ENCODE measurements at regions not wholly inside any gene's neighbourhood (a gene's known extent, or its start where the extent isn't known, plus 50 kb on each side); places are given as distances from the start of the nearest gene placed in this dataset.

GRCh38 chr17:69800870-69801269, 274.2 kb upstream of the KCNJ16 start:
- no peaks in the 10 kb centered on the region for H3K36me3 Mint-ChIP-seq (ENCODE audit: low read depth)
- H3K27me3 Mint-ChIP-seq (ENCODE audit: low read depth) = no peaks in the 10 kb centered on the region
- peaks cover 11% of the 10 kb centered on the region for H3K9me3 Mint-ChIP-seq
- H3K4me3 Mint-ChIP-seq = no peak overlapping the region
- no peaks in the 10 kb centered on the region for H3K4me1 Mint-ChIP-seq
- TF ChIP-seq CTCF (IDR thresholded peaks at IDR 0.05; ENCODE audit: unreplicated experiment in 3 of 3) = no peak
- no peak overlapping the region for H3K27ac Mint-ChIP-seq

GRCh38 chr17:69801368-69801767, 273.7 kb upstream of the KCNJ16 start:
- TF ChIP-seq CTCF (IDR thresholded peaks at IDR 0.05; ENCODE audit: unreplicated experiment in 3 of 3) = no peak
- Mint-ChIP-seq H3K27ac (no peak overlapping the region), H3K4me1 (no peaks in the 10 kb centered on the region)

GRCh38 chr17:69802045-69802740, 272.8 kb upstream of the KCNJ16 start:
- H3K9me3 Mint-ChIP-seq = peaks cover 11% of the 10 kb centered on the region
- H3K36me3 Mint-ChIP-seq (ENCODE audit: low read depth) = no peaks in the 10 kb centered on the region
- H3K4me1 Mint-ChIP-seq = no peaks in the 10 kb centered on the region
- H3K27me3 Mint-ChIP-seq (ENCODE audit: low read depth) = no peaks in the 10 kb centered on the region
- no peak overlapping the region for H3K4me3 Mint-ChIP-seq
- TF ChIP-seq CTCF (IDR thresholded peaks at IDR 0.05; ENCODE audit: unreplicated experiment in 3 of 3) = no peak
- no peak overlapping the region for H3K27ac Mint-ChIP-seq

More at GRCh38 chr17:69801368-69801767, 273.7 kb upstream of the KCNJ16 start:
- Mint-ChIP-seq H3K4me3 (no peak overlapping the region), H3K36me3 (ENCODE audit: low read depth) (no peaks in the 10 kb centered on the region), H3K9me3 (peaks cover 11% of the 10 kb centered on the region), H3K27me3 (ENCODE audit: low read depth) (no peaks in the 10 kb centered on the region)

- H3K27ac Mint-ChIP-seq = no peak overlapping the region
- TF ChIP-seq CTCF (IDR thresholded peaks at IDR 0.05; ENCODE audit: unreplicated experiment in 3 of 3) = no peak
Measured at GRCh38 chr17:69809331-69809730, 265.7 kb upstream of the KCNJ16 start.

GRCh38 chr17:69810326-69810965, 264.6 kb upstream of the KCNJ16 start:
- no peak overlapping the region for H3K4me3 Mint-ChIP-seq
- H3K4me1 Mint-ChIP-seq = no peaks in the 10 kb centered on the region
- no peak overlapping the region for H3K27ac Mint-ChIP-seq
- no peaks in the 10 kb centered on the region for H3K9me3 Mint-ChIP-seq
- no peaks in the 10 kb centered on the region for H3K36me3 Mint-ChIP-seq (ENCODE audit: low read depth)
- no peaks in the 10 kb centered on the region for H3K27me3 Mint-ChIP-seq (ENCODE audit: low read depth)
- TF ChIP-seq CTCF (IDR thresholded peaks at IDR 0.05; ENCODE audit: unreplicated experiment in 3 of 3) = no peak

More at GRCh38 chr17:69809331-69809730, 265.7 kb upstream of the KCNJ16 start:
- Mint-ChIP-seq H3K9me3 (no peaks in the 10 kb centered on the region), H3K4me1 (no peaks in the 10 kb centered on the region), H3K27me3 (ENCODE audit: low read depth) (no peaks in the 10 kb centered on the region), H3K4me3 (no peak overlapping the region), H3K36me3 (ENCODE audit: low read depth) (no peaks in the 10 kb centered on the region)

All from nephron (organoid).